GM12874 (cell line): ENCODE measurements at regions not wholly inside any gene's neighbourhood (a gene's known extent, or its start where the extent isn't known, plus 50 kb on each side); places are given as distances from the start of the nearest gene placed in this dataset.

Experiments used
- CTCF ChIP-seq: IDR thresholded peaks from 2 replicates; pipeline ENCODE4 v1.5.1; 2011; ENCODE audit warnings: low read depth, mild to moderate bottlenecking, control low read depth, low read length, moderate library complexity; ENCODE audit not compliant: insufficient read depth

GRCh38 chr7:4319280-4319679, 362.8 kb upstream of the FOXK1 start:
- no peak for TF ChIP-seq CTCF

DNA sequence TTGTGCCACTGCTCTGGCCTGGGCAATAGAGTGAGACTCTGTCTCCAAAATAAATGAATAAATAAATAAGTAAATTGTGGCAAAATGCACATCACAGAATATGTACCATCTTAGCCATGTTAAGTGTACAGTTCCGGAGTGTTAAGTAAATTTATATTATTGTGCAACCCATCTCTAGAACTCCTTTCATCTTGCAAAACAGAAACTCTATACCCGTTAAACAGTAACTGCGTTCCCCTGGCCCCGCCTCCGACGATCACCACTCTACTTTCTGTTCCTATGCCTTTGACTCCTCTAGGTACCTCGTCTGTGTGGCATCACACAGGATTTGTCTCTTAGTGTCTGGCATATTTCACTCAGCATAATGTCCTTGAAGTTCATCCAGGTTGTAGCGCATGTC, 356.4 kb upstream of the FOXK1 start:
- TF ChIP-seq CTCF: no peak

DNA sequence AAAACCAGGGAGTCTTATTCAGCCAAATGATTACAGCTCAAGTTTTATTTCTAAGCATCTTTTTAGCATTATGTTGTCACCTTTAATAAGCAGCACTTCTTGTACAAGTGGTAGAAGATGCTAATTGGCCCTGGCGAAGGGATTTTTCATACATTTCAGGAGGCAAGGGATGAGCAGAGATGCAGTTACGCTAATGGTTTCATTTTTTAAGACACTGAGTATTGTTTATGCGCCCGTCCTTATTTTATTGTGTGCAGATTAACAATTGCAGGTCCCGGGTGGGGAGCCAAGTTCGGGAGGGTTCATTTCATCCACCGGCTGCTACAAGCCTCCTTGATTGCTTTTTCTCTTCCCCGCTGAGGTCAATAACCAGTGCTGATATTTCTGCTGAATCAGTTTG, 350.4 kb upstream of the FOXK1 start:
- TF ChIP-seq CTCF: no peak

DNA sequence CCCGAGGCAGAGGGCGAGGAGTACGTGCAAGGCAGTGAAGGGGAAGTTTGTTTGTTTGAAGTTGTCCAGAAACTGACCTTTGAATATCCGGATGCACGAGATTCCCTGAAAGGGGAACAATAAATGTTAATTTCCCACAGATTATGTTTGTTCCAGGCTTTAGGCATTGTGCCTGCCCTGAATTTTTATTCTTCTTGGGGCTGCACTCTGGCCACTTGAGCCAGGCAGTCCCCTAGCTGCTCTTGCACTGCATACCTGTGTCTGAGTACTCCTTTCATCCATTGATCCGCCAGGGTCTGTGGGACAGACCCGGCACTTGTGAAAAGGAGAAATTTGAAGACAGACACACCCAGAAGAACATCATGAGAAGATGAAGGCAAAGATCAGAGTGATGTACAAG, 343.5 kb upstream of the FOXK1 start:
- no peak for TF ChIP-seq CTCF

DNA sequence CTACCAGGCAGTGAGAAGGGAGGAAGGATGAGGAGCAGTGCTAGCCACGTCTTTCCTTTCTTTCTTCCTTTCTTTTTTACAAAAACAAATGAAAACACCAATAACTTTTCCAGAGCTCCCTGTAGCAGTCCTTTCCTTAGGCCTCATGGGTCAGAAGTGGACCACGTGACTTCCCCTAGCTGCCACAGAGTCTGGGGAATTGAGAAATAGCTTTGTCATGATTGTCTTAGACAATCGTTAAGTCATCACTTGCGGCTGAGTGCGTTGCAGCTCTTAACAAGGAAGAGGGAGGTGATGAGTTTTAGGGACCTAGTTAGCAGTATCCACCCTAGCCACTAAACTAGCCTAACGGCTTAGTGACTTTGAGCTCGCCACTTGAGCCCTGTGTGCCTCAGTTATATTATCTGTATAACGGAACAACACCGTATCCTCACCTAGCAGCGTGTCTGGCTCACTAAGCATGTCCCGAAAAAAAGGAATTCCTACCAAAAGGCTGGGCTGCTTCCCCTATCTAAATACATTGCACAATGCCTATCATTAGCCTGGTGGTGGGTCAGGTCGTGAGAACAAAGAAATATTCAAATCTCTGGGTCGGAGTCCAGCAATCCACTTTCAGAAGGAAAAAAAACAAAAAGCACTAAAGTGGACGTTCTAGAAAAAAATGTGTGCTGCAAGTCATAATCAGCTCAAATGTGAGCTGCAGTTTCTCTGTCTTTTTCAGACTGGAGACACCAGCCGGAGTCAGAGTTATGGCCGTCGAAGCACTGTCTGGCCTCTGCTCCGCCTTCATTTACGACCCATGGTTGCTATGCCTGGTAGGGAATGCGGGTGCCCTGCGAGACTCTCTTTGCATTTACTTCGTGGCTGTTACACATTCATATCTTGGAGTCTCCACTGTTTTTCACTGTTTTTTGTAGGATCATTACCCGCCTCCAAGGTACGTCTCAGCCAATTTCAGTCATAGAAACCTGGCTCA, 338.5 kb upstream of the FOXK1 start:
- no peak for TF ChIP-seq CTCF

DNA sequence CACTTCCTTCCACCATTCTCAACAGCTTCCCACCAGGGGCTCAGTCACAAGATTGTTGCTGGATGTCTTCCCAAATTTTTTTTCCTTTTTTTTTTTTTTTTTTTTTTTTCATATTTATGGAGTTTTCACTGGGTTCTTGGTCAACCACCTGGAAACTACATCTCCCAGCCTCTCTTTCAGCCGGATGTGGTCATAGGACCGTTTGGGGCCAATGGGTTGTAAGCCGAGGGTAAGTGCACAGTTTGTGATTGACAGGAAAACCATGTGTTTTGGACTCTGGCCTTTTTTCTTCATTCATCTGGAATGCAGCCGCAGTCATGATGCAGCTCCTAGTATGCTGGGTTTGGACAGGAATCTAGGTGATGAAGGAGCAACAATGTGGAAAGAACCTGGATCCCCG, 337.1 kb upstream of the FOXK1 start:
- TF ChIP-seq CTCF: no peak

GRCh38 chr7:4352069-4352468, 330.0 kb upstream of the FOXK1 start:
- no peak for TF ChIP-seq CTCF
